ENCODE measurements at regions not wholly inside any gene's neighbourhood (a gene's known extent, or its start where the extent isn't known, plus 50 kb on each side); places are given as distances from the start of the nearest gene placed in this dataset.

- DNase-seq = no peak
These were observed 82.4 kb upstream of the MBNL2 start for GRCh38 chr13:97139691-97140090.

GRCh38 chr13:97140131-97140530 lies 82.0 kb upstream of the MBNL2 start:
- DNase-seq = no peak

GRCh38 chr13:97140611-97141010 lies 81.5 kb upstream of the MBNL2 start:
- DNase-seq = no peak

- DNase-seq = no peak
These were observed 81.0 kb upstream of the MBNL2 start for GRCh38 chr13:97141097-97141496.

GRCh38 chr13:97141564-97142005 lies 80.5 kb upstream of the MBNL2 start:
- no peak for DNase-seq

GRCh38 chr13:97142452-97142851 lies 79.7 kb upstream of the MBNL2 start:
- DNase-seq = no peak

- no peak for DNase-seq
These were observed 77.1 kb upstream of the MBNL2 start for GRCh38 chr13:97145057-97145456.

GRCh38 chr13:97148894-97149293 lies 73.2 kb upstream of the MBNL2 start:
- no peak for DNase-seq

GRCh38 chr13:97160421-97160820 lies 61.7 kb upstream of the MBNL2 start:
- no peak for DNase-seq

GRCh38 chr13:97161582-97162231 lies 60.4 kb upstream of the MBNL2 start:
- DNase-seq = no peak

- no peak for DNase-seq
These were observed 56.4 kb upstream of the MBNL2 start for GRCh38 chr13:97165502-97166425.

GRCh38 chr13:97171136-97171535 lies 51.0 kb upstream of the MBNL2 start:
- DNase-seq = no peak

All from CD4-positive, alpha-beta T cell treated with Interleukin-1 beta for 1 hour (primary cell).